Fibroblast of mammary gland (primary cell): ENCODE measurements at regions not wholly inside any gene's neighbourhood (a gene's known extent, or its start where the extent isn't known, plus 50 kb on each side); places are given as distances from the start of the nearest gene placed in this dataset.

ENCODE experiments used
- DNase-seq: peaks from one replicate; pipeline ENCODE4 v3.0.0-alpha.2; 2010; ENCODE audit warnings: low read depth
- H3K4me3 ChIP-seq: 2 replicates; pipeline ENCODE4 v1.5.1; 2011; ENCODE audit warnings: low read depth, mild to moderate bottlenecking, low read length, moderate library complexity; ENCODE audit not compliant: control insufficient read depth
- CTCF ChIP-seq: conservative IDR thresholded peaks from 2 replicates; pipeline ENCODE4 v1.5.1; 2011; ENCODE audit warnings: low read depth, low read length, inconsistent platforms; ENCODE audit not compliant: control insufficient read depth, insufficient read depth

- TF ChIP-seq CTCF: no peak
- DNase-seq: peak; percentile 89
Measured at GRCh38 chr3:34008191-34008590, 209.8 kb downstream of the PDCD6IP start.

GRCh38 chr3:34008836-34009809 is 210.7 kb downstream of the PDCD6IP start:
- no peak for TF ChIP-seq CTCF
- H3K4me3 ChIP-seq: no peak overlapping the region
- DNase-seq: no peak

More at GRCh38 chr3:34008191-34008590, 209.8 kb downstream of the PDCD6IP start:
- no peak overlapping the region for H3K4me3 ChIP-seq

GRCh38 chr3:34011171-34012101 is 213.0 kb downstream of the PDCD6IP start:
- peak; percentile 34 for TF ChIP-seq CTCF
- peak; percentile 63 for DNase-seq
- H3K4me3 ChIP-seq: no peak overlapping the region

DNA sequence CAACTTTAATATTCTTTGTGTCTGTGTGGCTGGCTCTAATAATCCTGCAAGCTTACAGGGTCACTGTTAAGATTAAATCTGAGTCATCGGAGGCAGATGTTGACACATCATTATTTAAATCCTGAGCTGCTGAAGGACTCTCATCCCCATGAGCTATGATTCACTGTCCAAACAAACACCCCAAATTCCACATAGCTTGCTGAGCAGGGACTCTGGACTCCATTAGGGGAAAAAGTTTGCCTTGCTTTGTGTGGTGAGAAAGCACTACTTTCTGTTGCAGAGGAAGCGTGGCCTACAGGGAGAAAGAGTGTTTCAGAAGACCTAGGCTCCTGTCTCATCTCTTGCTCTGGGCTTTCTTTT is 213.7 kb downstream of the PDCD6IP start:
- peak; percentile 99 for DNase-seq
- H3K4me3 ChIP-seq: no peak overlapping the region
- no peak for TF ChIP-seq CTCF

DNA sequence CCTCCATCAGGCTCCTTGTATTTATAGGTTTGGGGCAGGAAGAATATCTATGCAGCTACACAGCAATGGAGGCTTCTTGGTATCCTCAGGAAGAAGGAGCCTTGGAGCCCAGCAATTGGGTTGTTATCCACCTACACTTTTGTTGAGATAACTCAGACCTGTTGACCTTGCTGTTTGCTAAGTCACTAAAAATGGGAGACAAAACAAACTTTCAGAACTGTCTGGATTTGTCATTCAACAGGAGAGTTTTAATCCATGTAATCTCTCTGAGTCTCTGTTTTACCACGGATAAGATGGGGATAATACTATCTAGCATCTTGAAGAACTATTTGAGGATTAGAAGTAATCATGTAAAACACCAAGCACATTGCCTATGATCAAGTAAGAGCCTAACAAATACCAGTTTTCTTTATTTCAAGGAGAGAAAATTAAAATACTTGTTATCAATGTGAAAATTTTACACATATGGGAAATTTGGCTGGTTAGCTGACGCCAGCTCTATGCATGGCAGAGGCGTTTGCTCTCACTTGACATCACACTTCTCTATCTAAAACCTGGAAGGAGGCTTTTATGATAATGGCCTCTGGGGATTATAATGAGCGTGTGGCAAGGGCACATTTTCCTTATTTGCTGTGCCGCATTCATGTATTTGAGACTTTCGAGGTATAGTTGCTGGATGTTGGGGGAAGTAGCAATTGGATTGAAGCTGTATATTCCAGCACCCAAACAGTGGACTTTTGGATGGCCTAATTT is 215.6 kb downstream of the PDCD6IP start:
- DNase-seq: no peak
- no peak for TF ChIP-seq CTCF
- no peak overlapping the region for H3K4me3 ChIP-seq
